Natural killer cell (primary cell): ENCODE measurements at regions not wholly inside any gene's neighbourhood (a gene's known extent, or its start where the extent isn't known, plus 50 kb on each side); places are given as distances from the start of the nearest gene placed in this dataset.
"Not testable (repeated sequence)": the region's sequence is repeated elsewhere in the genome, so short reads cannot be mapped to it uniquely, and the experiment has no call there.

Experiments used
- ATAC-seq, 3 donors: fragments of 150-1000 bp in 2 of 3; fragments of 200-7000 bp in 1 of 3; cut with Tn5 transposase; 1 replicate in 1 of 3; 2 replicates in 2 of 3; pipeline ENCODE4 v1.10.0; 2021; ENCODE audit warnings: mild to moderate bottlenecking in 2 of 3, moderate library complexity in 2 of 3
- DNase-seq, 2 donors: peaks; one replicate each; pipeline versions ENCODE4 v3.0.0 to v3.0.0-alpha.2; 2013 to 2021; ENCODE audit warnings: mixed read lengths in 1 of 2
- H3K27ac ChIP-seq: one replicate; pipeline ENCODE4 v1.5.1; 2013; ENCODE audit warnings: mild to moderate bottlenecking, low read length
- H3K27me3 ChIP-seq: one replicate; pipeline ENCODE4 v1.6.1; 2013; ENCODE audit warnings: low read length; ENCODE audit not compliant: control insufficient read depth, insufficient read depth
- H3K36me3 ChIP-seq: one replicate; pipeline ENCODE4 v1.6.1; 2013; ENCODE audit warnings: low read length; ENCODE audit not compliant: control insufficient read depth, insufficient read depth
- H3K4me1 ChIP-seq: one replicate; pipeline ENCODE4 v1.6.1; 2013; ENCODE audit warnings: low read length; ENCODE audit not compliant: control insufficient read depth, insufficient read depth
- H3K4me3 ChIP-seq: one replicate; pipeline ENCODE4 v1.5.1; 2013; ENCODE audit warnings: low read length
- H3K9me3 ChIP-seq: one replicate; pipeline ENCODE4 v1.6.1; 2013; ENCODE audit warnings: low read length; ENCODE audit not compliant: control insufficient read depth, insufficient read depth
- H3K27ac Mint-ChIP-seq, 2 donors: one replicate each; pipeline ENCODE4 v1.8.0; 2022; ENCODE audit warnings: mild to moderate bottlenecking in 2 of 2, mixed read lengths in 2 of 2, moderate library complexity in 1 of 2
- H3K27me3 Mint-ChIP-seq, 2 donors: one replicate each; pipeline ENCODE4 v1.8.0; 2022; ENCODE audit warnings: low read depth in 2 of 2, mixed read lengths in 2 of 2
- H3K36me3 Mint-ChIP-seq: one replicate; pipeline ENCODE4 v1.8.0; 2022; ENCODE audit warnings: mixed read lengths
- H3K4me1 Mint-ChIP-seq, 2 donors: one replicate each; pipeline ENCODE4 v1.8.0; 2022; ENCODE audit warnings: mixed read lengths in 2 of 2
- H3K4me3 Mint-ChIP-seq: one replicate; pipeline ENCODE4 v1.8.0; 2022; ENCODE audit warnings: mild to moderate bottlenecking, moderate library complexity, mixed read lengths
- H3K9me3 Mint-ChIP-seq, 2 donors: one replicate each; pipeline ENCODE4 v1.8.0; 2022; ENCODE audit warnings: mixed read lengths in 2 of 2
- CTCF ChIP-seq: fragments of 200-600 bp; IDR thresholded peaks from one replicate; pipeline ENCODE4 v1.8.0; 2022; ENCODE audit warnings: antibody characterized with exemption
- WGBS: methylation state at CpG from one replicate; pipeline ENCODE4 v1.1.7; 2013; ENCODE audit warnings: missing lambda C conversion rate; ENCODE audit not compliant: insufficient coverage; 5-methylcytosine and 5-hydroxymethylcytosine counted together
- intact Hi-C: fragments of 100-400 bp; cut with micrococcal nuclease; formaldehyde crosslinking; loops from one replicate; pipeline ENCODE4 v1.14.2; 2022

GRCh38 chr9:20238921-20239320, 383.4 kb downstream of the MLLT3 start:
- Histone ChIP-seq H3K9me3 (no peaks in the 10 kb centered on the region), H3K36me3 (no peaks in the 10 kb centered on the region), H3K4me3 (no peak overlapping the region), H3K27me3 (no peaks in the 10 kb centered on the region), H3K4me1 (peaks cover 17% of the 10 kb centered on the region), H3K27ac (no peak overlapping the region)
- H3K9me3 Mint-ChIP-seq = no peaks in the 10 kb centered on the region
- intact Hi-C loops = no loop called here
- no peaks in the 10 kb centered on the region for H3K36me3 Mint-ChIP-seq
- H3K4me3 Mint-ChIP-seq = no peak overlapping the region
- no peak for TF ChIP-seq CTCF
- no peak for DNase-seq
- peaks cover 32 to 35% of the 10 kb centered on the region in 2 donors for H3K4me1 Mint-ChIP-seq
- WGBS = 64% methylated on average over 1 of the region's 1 CpG
- ATAC-seq = no peak
- H3K27me3 Mint-ChIP-seq = peaks cover 0 to 5% of the 10 kb centered on the region in 2 donors
- no peak overlapping the region for H3K27ac Mint-ChIP-seq

GRCh38 chr9:20237686-20238085, 384.6 kb downstream of the MLLT3 start:
- Histone ChIP-seq H3K36me3 (no peaks in the 10 kb centered on the region), H3K27me3 (no peaks in the 10 kb centered on the region), H3K4me1 (peaks cover 12% of the 10 kb centered on the region), H3K9me3 (no peaks in the 10 kb centered on the region), H3K4me3 (no peak overlapping the region), H3K27ac (no peak overlapping the region)
- Mint-ChIP-seq H3K27me3 (peaks cover 0 to 6% of the 10 kb centered on the region in 2 donors), H3K27ac (no peak overlapping the region), H3K9me3 (no peaks in the 10 kb centered on the region), H3K36me3 (no peaks in the 10 kb centered on the region), H3K4me1 (peaks cover 23 to 25% of the 10 kb centered on the region in 2 donors), H3K4me3 (no peak overlapping the region)
- intact Hi-C loops = no loop called here
- ATAC-seq (no peak), DNase-seq (no peak)
- WGBS = 100% methylated on average over 1 of the region's 1 CpG
- TF ChIP-seq CTCF = no peak

GRCh38 chr9:20236676-20237075, 385.6 kb downstream of the MLLT3 start:
- peaks cover 13 to 15% of the 10 kb centered on the region in 2 donors for H3K4me1 Mint-ChIP-seq
- 94% methylated on average over 4 of the region's 4 CpGs for WGBS

GRCh38 chr9:20235206-20235605, 387.1 kb downstream of the MLLT3 start:
- H3K27ac Mint-ChIP-seq, H3K36me3 ChIP-seq, H3K27me3 ChIP-seq, ATAC-seq, H3K36me3 Mint-ChIP-seq, H3K9me3 ChIP-seq, H3K4me3 ChIP-seq, H3K27ac ChIP-seq, intact Hi-C loops, H3K4me1 ChIP-seq, H3K4me3 Mint-ChIP-seq, H3K4me1 Mint-ChIP-seq, DNase-seq, H3K9me3 Mint-ChIP-seq, H3K27me3 Mint-ChIP-seq: not testable (repeated sequence)
- WGBS = 95% methylated on average over 11 of the region's 11 CpGs

More at GRCh38 chr9:20236676-20237075, 385.6 kb downstream of the MLLT3 start:
- H3K27ac Mint-ChIP-seq = no peak overlapping the region
- no peak for TF ChIP-seq CTCF
- no peaks in the 10 kb centered on the region for H3K36me3 Mint-ChIP-seq
- DNase-seq (no peak), ATAC-seq (no peak)
- H3K27me3 ChIP-seq = no peaks in the 10 kb centered on the region
- no peaks in the 10 kb centered on the region for H3K9me3 ChIP-seq
- H3K27ac ChIP-seq = no peak overlapping the region
- intact Hi-C loops = no loop called here
- H3K4me3 Mint-ChIP-seq = no peak overlapping the region
- peaks cover 0 to 10% of the 10 kb centered on the region in 2 donors for H3K27me3 Mint-ChIP-seq
- peaks cover 2% of the 10 kb centered on the region for H3K4me1 ChIP-seq
- no peaks in the 10 kb centered on the region for H3K9me3 Mint-ChIP-seq
- H3K36me3 ChIP-seq = no peaks in the 10 kb centered on the region
- H3K4me3 ChIP-seq = no peak overlapping the region
